ENCODE measurements at regions not wholly inside any gene's neighbourhood (a gene's known extent, or its start where the extent isn't known, plus 50 kb on each side); places are given as distances from the start of the nearest gene placed in this dataset.

DNA sequence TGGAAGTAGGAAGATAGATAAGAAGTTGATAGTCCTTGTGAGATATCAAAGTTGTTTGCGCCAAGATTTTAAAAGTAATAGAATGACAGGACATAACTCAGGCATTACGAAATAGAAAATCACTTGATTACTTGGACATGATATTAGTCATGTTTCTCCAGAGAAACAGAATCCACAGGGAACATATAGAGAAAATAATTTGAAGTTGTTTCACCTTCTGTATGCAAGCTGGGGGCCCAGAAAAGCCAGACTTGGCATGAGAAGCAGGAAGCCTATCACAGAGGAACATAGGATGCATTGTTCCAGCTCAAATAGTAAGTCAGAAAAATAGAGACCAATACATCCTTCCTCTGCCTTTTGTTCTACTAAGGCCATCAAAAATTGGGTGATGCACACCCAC lies 715.9 kb downstream of the TECRL start:
- Mint-ChIP-seq H3K4me1 (peaks cover 4 to 6% of the 10 kb centered on the region in 2 experiments; a peak in 3 of 4 replicates), H3K9me3 (peaks cover 13 to 21% of the 10 kb centered on the region in 2 experiments; a peak in 4 of 5 replicates), H3K4me3 (no peak overlapping the region), H3K27me3 (ENCODE audit: low read depth) (no peaks in the 10 kb centered on the region), H3K27ac (no peak overlapping the region), H3K36me3 (ENCODE audit: insufficient read depth in 1 of 3, low read depth in 3 of 3) (peaks cover 3 to 13% (median 7%) of the 10 kb centered on the region in 3 experiments)
- Histone ChIP-seq H3K14ac (ENCODE audit: insufficient read depth, low read length) (no peak overlapping the region), H3K23ac (ENCODE audit: insufficient read length, low read depth, low read length) (no peak overlapping the region), H3K4ac (ENCODE audit: low read depth, low read length) (no peak overlapping the region), H3K4me1 (ENCODE audit: insufficient read depth, low read length) (no peaks in the 10 kb centered on the region), H3K79me1 (ENCODE audit: insufficient read depth, low read depth, low read length, poor library complexity, severe bottlenecking) (no peaks in the 10 kb centered on the region), H3K79me2 (ENCODE audit: insufficient read depth, low read length) (no peaks in the 10 kb centered on the region), H3K9me3 (ENCODE audit: control insufficient read depth, low read depth, low read length) (no peaks in the 10 kb centered on the region), H3K23me2 (ENCODE audit: insufficient read length, low read depth, low read length, poor library complexity, severe bottlenecking) (no peaks in the 10 kb centered on the region), H3K27ac (ENCODE audit: insufficient read length, low read depth, low read length) (no peak overlapping the region), H2BK20ac (ENCODE audit: low read depth, low read length, poor library complexity, severe bottlenecking) (no peak overlapping the region), H3K18ac (ENCODE audit: insufficient read length, low read depth, low read length) (no peak overlapping the region), H2BK5ac (ENCODE audit: insufficient read length, low read length) (no peak overlapping the region), H3K56ac (ENCODE audit: insufficient read length, low read depth, low read length) (no peak overlapping the region), H3K4me2 (ENCODE audit: insufficient read depth, insufficient read length, low read length) (no peak overlapping the region), H3K27me3 (ENCODE audit: insufficient read depth, low read length) (no peaks in the 10 kb centered on the region), H2BK120ac (ENCODE audit: low read depth, low read length, poor library complexity, severe bottlenecking) (no peak overlapping the region), H4K20me1 (ENCODE audit: control insufficient read depth, insufficient read depth, insufficient read length) (no peaks in the 10 kb centered on the region), H4K8ac (replicated peaks; ENCODE audit: insufficient read length, low read depth, low read length) (no peak overlapping the region), H4K5ac (ENCODE audit: insufficient read length, low read depth, low read length) (no peak overlapping the region), H3T11ph (ENCODE audit: low read length) (no peak overlapping the region), H2BK12ac (ENCODE audit: insufficient read length, low read depth, low read length) (no peak overlapping the region), H2AK5ac (ENCODE audit: insufficient read length, low read length) (no peak overlapping the region), H2AFZ (ENCODE audit: low read length) (no peak overlapping the region), H2BK15ac (ENCODE audit: low read depth, low read length) (no peak overlapping the region), H4K91ac (ENCODE audit: insufficient read length, low read depth, low read length) (no peak overlapping the region), H3K9ac (ENCODE audit: extremely low read depth, insufficient read length, low read length) (no peak overlapping the region)
- no CpG with 5 or more reads among the region's 2 CpGs for WGBS (ENCODE audit: extremely low coverage, insufficient read length, low lambda C conversion rate)
- no peak for TF ChIP-seq CTCF (conservative IDR thresholded peaks at IDR 0.05)
- DNase-seq, result no peak

All from H9 (cell line).